GM21717 (cell line): ENCODE measurements at regions not wholly inside any gene's neighbourhood (a gene's known extent, or its start where the extent isn't known, plus 50 kb on each side); places are given as distances from the start of the nearest gene placed in this dataset.
"Not testable (repeated sequence)": the region's sequence is repeated elsewhere in the genome, so short reads cannot be mapped to it uniquely, and the experiment has no call there.

ENCODE experiments used
- ATAC-seq: cut with Tn5 transposase; IDR thresholded peaks from one replicate; pipeline ENCODE4 v1.9.1; 2021; ENCODE audit warnings: mild to moderate bottlenecking, moderate library complexity; ENCODE audit not compliant: unreplicated experiment

DNA sequence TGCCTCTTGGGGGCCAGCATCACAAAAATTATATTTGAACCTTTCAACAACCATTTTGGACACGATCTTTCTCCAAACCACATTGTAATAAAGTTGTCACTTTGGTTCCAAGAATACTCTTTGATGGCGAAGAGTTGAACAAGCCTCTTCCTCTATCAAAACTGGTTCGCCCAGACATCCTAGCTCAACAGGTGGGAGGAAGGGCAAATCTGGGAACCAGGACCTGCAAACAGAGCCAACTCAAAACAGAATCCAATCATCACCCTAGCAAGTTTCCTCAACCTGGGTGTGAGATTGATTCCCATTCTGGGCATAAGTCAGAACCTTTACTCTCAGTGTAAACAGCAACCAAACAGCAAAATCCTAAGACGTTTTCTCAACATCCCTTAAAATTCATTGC is 141.2 kb upstream of the RREB1 start:
- no peak for ATAC-seq

DNA sequence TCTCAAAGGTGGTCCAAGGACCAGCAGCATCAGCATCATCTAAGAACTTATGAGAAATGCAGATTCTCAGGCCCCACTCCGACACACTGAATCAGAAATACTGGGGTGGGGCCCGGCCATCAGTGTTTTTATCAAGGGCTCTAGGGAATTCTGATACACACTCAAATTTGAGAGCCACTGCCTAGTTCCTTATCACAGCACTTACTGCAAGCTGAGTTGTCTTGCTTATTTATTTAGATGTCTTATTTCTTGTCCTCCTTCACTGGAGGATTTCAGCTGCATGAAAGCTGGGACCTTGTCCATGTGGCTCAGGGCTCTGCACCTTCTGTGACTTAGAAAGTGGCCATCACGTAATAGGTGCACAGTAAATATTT is 139.4 kb upstream of the RREB1 start:
- no peak for ATAC-seq

DNA sequence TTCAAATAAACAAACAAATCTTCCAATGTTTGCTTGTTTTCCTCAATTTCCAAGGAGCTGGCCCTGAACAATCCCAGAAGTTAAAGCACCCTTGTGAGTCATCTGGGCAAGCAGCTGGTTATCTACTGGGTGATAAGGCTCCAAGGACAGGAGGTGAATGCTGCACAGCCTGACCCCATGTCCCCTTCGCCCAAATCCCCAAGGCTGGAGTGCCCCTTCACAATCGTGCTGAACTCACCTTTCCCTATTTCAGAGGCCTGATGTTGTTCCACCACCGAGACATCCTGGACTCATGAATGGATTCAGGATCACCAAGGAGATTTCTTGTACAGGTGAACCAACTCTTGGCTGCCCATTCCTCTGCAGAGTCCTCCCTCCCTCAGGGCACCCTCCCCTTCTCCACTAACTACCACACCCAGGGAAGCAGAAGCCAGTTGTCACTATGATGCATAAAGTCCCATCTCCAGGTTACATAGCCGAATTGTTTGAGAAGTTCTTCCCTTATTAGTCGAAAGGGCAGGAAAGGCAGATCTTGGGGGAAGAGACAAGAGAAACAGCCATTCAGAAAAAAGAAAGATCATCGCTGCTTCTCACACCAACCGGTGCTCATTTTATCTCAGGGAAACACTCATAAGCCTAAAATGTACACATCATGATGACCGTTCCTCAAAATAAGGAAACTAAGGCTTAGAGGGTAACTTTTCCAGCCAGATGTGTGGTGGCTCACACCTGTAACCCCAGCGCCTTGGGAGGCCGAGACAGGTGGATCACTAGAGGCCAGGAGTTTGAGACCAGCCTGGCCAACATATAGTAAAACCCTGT is 138.8 kb upstream of the RREB1 start:
- no peak for ATAC-seq

DNA sequence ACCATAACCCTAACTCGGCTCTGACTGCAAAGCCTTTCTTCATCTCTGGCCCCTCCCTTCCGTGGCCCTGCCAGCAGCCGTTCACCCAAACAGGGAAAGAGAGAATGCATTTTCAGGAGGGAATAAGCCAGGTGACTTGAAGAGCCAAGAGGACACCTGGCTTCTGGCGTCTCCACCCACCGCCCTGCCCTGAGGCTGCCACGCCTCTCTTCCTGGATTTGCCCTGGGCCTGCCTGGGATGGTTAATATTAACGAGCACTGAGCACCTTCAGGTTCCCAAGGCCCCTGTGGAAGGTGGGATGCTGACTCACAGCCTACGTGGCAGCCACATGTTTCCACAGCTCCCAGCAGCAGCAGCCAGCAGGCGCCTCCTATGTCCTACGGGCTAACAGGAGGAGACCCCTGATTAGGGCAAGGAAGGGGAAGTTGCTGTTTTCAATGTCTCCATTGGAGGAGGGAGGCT is 138.0 kb upstream of the RREB1 start:
- no peak for ATAC-seq

DNA sequence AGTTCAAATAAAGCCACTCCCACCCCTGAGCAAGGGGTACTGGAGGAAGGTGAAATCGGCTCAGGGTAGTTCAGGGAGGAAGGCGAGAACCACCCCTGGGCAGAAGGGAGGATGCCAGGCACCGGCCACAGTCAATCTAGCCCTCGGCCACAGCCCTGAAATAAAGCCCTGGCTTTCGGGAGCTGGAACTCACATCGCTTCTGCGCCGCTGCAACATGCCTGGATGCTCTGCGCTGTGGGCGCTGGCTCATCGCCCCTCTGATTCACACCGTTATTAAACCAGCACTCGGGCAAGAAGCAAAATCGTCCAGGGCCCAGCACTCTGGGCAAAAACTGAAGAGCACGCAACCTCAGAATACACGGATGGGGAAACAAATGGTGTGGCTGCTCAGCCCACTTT is 136.9 kb upstream of the RREB1 start:
- ATAC-seq: no peak

DNA sequence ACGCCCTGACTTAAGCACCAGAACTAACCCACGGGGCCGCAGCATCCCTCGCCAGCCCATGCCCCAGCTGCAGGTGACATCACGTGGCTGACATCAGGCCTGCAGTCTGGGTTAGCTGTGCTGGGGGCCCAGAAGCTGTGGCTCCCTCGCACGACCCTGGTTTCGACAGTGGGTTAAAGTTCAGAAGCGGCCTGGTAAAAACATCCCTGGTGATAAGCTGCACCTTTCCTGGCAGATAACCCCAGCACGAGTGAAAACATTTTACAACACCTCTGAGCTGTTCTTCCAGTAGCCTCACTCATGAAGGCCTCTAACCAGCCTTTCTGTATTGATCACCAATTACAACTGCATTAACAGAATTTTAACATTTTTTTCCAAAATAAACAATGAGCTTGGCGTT is 136.4 kb upstream of the RREB1 start:
- no peak for ATAC-seq

DNA sequence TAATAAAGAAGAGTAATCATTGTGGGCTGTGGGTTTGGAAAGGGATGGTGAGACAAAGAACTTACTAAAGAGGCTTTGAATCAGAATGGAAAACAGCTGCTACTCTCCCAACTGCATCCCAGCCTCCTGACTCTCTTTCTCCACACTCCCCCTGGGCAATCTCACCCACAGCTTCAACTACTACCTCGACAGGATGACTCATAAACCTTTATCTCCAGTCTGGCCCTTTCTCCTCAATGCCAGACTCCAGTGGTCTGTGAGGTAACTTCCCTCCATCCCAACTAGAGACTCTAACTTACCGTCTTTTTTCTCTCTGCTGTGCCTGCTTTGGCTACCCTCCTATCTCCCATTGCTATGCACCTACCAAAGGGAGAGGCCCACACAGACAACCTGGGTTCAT is 135.3 kb upstream of the RREB1 start:
- ATAC-seq: no peak

DNA sequence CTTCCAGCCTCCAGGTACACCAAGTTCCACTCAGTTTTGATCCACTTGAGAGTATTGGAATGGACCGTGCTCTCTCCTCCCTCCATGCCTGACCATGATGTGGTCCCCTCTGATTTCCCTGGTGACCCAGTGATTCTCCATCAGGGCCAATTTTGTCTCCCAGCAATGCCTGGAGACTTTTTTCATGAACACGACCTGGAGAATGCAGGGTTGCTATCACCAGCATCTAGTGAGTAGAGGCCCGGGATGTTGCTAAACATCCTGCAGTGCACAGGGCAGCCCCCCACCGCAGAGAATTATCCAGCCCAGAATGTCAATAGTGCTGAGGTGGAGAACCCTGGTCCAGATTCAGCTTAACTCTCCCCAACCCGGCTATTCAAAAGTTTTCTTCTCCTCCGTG is 134.0 kb upstream of the RREB1 start:
- no peak for ATAC-seq

DNA sequence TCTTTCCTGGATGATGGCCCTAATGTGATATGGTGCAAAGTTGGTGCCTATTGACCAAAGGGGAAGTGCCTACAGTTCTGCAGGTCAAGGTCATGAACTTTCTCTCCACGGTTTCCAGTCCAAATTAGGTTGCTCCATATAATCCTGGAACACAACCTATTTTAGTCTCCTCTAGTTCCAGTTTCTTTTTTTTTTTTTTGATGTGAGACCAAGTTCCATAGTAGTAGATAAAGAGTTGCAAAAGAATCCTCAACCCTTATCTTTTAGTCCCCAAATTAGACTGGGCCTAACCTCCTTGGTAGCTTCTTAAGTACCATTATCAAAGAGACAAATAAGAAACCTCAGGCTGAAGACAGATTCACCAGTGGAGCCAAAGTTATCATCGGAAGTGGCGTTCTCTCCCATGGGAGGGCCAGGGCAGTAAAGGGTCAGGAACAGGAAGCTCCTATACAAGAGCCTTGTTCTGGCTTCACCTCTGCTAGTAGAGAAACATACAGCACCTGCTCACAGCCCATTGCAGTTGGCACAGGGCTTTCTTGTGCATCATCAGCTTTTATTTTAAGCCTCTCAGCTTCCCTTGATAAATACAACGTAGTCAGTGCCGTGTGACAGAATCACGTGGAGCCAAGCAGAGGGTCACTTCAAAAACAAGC is 132.2 kb upstream of the RREB1 start:
- ATAC-seq: no peak

DNA sequence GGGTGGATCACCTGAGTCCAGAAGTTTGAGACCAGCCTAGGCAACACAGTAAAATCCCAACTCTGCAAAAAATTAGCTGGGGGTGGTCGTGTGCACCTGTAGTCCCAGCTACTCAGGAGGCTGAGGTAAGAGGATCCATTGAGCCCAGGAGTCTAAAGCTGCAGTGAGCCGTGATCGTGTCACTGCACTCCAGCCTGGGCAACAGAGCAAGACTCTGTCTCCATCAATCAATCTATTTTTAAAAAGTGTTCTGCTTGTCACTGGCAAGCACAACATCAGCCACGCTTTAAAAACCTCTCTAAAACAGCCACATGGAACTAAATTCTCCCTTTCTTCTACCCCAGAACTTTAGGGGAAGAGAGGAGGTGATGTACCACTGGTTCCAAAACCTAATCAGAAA is 131.6 kb upstream of the RREB1 start:
- no peak for ATAC-seq

DNA sequence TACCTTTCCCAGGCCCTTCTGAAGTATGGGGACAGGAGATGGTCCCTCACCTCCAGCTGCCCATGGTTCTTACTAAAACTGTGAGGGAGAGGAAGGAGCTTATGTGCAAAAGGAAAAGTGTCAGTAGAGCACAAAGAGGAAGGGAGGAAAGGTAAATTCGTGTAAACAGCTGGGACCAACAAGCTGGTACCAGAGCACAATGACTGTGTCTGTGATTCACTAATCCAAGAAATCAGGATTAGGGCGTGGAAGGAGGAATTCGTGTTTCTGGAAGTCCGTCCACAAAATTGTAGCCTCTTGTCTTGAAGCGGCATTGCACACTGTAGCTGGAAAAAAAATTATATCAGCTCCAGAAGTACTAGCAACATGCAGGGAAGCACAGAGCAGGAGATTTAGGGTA is 129.0 kb upstream of the RREB1 start:
- no peak for ATAC-seq

DNA sequence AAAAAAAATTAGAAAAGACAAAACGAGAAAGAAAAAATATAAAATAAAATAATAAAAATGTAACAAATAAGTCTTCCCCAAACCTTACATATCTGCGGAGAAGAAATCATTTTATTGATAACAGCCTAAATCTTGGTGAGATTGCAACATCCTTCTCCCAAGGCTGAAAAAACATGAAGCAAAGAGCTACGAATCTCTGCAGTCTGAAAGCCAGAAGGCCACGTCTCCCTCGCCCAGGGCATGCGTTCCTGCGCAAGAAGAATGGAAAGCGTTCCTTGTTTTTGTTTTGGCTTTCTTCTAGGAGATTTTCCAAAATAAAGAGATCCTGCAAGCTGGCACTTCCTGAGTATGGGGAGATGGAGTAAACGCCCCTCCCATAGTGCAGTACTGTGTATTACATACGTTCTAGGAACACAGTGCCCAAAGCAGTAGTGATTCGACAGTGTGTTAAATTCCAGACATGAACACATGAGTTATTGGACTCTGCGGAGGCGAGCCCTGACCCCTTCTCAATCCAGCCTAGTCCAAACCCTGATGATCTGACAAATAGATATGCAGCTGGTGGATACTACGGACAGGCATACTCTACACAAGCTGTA is 126.7 kb upstream of the RREB1 start:
- ATAC-seq: no peak

DNA sequence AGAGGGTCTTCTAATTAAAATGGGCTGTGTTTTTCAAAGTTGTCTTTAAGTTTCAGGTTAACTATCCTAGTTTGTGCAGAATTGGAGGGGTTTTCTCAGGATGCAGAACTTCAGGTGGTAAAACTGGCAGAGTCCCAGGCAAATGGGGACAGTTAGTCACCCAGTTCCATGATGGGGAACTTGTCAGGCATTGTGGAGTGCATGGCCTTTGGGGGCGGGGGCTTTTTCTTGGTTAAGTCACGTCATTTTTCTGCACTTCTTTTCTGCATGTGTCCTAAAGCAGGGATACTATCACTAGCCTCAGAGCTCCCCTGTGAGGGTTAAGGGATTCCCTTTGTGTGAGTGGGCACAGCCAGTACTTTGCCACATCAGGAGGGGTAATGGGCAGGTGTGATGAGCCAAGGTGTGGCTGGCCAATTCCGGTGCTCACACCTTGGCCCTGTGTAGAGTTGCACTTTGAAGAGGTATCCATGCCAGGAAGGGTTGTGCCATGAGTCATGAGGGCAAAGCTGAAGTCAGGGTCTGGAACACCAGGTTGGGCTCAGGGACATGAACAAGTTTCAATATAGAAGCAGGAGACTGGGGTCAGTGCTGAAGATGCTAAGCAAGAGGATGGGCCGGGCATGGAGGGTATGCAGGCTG is 126.0 kb upstream of the RREB1 start:
- no peak for ATAC-seq

DNA sequence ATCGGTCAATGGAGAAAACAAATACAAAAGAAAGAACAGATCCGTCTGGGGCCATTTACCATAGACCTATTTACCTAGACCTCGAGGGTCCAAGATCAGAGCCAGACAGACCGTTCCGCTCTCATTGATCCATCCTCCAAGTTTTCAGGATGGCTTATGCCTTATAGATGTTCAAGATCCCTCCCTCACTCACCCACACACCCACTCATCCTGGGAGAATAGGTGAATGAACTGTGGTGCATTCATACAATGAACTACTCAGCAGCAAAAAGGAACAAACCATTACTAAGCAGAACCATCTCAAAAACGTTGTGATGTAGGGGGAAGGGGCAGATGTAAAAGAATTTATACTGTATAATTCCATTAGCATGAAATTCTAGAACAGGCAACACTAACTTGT is 125.1 kb upstream of the RREB1 start:
- no peak for ATAC-seq

DNA sequence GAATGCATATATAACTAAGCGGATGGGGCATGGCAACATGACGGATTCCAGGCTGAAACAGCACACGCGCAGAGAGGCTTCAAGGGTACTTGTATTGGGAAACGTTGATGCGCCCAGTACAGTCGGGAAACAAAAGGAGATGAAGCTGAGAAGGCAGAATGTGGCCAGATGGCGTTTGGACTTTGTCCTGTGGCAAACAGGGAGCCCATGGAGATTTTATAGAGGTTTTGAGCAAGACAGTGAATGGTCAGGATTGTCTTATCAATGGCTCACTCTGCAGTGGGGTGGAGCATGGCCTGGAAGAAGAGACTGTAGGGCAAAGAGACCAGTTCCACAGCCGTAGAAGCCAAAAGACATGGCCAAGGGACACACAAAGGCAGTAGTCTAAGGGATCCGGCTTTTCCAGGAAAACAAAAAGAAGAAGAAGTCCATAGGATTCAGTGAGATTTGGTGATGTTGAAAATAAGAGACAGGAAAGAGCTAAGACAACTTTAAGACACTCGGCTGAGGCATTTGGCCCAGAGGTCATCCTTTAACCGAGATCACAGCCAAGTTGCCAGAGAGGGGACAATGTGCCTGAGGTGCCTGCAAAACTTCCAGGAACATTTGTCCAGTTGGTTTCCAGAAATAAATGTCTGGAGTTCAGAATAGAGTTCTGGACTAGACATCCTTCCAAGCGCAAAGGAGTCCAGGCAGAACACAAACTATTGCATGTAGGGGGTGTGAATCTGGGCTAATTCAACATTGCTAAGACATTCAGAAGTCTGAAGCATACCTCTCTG is 123.0 kb upstream of the RREB1 start:
- ATAC-seq: no peak

DNA sequence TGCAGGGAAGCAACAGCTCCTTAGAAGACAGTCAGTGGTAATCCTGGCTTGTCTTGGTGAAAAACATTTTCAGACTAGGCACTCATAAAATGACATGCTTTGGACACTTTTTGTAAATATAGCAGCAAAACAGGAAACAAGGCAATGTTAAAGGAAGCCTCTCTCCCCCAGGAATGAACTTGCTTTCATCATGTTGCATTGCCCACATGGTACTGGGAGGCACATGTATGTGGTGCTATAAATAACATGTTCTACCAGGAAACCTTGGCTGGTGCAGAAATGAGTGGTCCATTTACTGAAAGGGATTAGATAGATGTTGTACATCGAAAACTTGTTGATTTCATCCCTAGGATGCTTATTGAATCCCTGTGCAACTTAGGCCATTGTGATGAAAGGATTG is 121.4 kb upstream of the RREB1 start:
- ATAC-seq: no peak

DNA sequence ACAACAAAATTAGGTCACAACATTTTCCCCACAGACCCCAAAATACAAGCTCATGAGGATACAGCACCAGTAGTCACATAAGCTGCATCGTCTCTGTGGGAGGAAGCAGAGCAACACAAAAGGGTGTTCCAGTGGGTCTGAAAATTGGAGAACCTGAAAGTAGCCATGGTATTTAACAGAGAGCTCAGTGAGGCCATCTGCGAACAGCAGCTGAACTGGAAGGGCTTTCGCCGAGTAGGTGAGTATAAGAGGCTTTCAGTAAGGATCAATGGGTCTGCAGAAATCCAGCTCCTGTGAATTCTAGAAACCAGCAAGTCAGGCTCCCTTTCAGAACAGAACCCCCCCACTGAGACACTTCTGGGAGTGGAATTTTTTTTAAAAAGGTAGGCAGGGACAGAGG is 120.0 kb upstream of the RREB1 start:
- ATAC-seq: no peak

DNA sequence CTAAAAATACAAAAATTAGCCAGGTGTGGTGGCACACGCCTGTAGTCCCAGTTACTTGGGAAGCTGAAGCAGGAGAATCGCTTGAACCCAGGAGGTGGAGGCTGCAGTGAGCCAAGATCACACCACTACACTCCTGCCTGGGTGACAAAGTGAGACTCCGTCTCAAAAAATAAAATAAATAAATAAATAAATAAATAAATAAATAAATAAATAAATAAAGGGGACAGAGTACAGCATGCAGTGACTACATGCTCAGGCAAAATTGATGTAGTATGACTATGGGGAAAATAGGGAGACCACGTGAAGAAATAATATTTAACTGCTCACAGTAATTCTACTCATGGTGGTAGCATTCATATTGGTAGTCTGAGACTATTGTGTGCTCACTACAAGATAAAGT is 117.7 kb upstream of the RREB1 start:
- not testable (repeated sequence) for ATAC-seq

DNA sequence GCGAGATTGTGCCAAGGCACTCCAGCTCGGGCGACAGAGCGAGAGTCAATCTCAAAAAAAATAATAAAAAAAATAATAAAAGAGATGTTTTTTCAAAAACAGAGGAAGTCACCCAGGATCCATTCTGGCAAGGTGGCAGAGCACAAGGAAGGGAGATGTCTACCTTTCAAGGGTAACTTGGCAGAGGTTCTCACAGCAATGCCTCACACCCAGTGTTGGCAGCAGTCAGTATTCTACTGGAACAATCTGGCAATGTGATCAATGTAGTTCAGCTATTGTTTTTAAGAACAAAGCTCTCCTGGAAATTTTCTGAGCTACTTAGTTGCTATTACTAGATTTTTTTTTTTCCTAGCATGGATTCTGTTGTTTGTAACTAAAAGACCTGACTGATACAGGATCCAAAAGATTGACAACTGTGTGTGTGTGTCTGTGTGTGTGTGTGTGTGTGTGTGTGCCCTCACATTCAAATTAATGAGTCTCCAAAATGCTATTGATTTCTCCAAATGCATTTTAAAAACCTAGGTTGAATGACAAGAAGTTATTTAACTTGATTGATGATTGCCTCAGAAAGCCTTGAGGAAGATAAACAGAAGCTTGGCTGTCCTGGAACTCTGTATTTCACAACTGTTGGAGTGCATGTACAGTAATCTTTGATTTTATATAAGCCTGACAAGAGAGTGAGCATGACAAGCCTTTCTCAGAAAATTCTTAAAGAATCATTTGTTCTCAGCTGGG is 114.1 kb upstream of the RREB1 start:
- ATAC-seq: no peak

DNA sequence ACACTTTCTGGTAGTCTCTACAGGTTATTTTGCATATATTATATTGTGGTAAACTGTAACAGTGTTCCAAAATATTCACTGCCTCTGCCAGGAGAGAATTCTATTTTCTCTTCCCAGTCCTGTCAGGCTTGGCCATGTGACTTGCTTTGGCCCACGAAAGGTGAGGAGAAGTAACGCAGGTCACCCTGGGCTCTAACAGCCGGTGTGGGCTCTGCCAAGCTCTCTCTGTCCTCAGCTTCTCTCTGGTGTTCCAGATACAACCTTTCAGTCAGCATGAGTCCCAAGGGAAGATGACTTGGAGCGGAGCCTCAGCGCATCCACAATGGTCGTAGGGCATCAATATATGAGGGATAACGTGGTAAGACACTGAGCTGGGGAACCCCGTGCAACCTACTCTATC is 113.0 kb upstream of the RREB1 start:
- no peak for ATAC-seq
